Lower lobe of right lung (tissue), 2 donors: ENCODE measurements at regions not wholly inside any gene's neighbourhood (a gene's known extent, or its start where the extent isn't known, plus 50 kb on each side); places are given as distances from the start of the nearest gene placed in this dataset.

Experiments used
- ATAC-seq, 2 donors: fragments of 200-7000 bp; cut with Tn5 transposase; one replicate each; pipeline ENCODE4 v1.9.1; 2020 to 2022; ENCODE audit warnings: mild to moderate bottlenecking in 2 of 2, moderate library complexity in 2 of 2
- DNase-seq: peaks from one replicate; pipeline ENCODE4 v3.0.0-alpha.2; 2020
- H3K27ac ChIP-seq: fragments of 200-600 bp; one replicate; pipeline ENCODE4 v1.8.0; 2022
- H3K27me3 ChIP-seq: fragments of 200-600 bp; one replicate; pipeline ENCODE4 v1.8.0; 2022; ENCODE audit warnings: low read depth
- H3K36me3 ChIP-seq: fragments of 200-600 bp; one replicate; pipeline ENCODE4 v1.8.0; 2022; ENCODE audit warnings: mild to moderate bottlenecking
- H3K4me1 ChIP-seq: fragments of 200-600 bp; one replicate; pipeline ENCODE4 v1.8.0; 2022
- H3K4me3 ChIP-seq: fragments of 200-600 bp; one replicate; pipeline ENCODE4 v1.8.0; 2022; ENCODE audit warnings: mild to moderate bottlenecking
- H3K9me3 ChIP-seq: fragments of 200-600 bp; one replicate; pipeline ENCODE4 v1.8.0; 2022
- intact Hi-C: fragments of 100-400 bp; cut with DNase I; formaldehyde crosslinking; loops from one replicate; pipeline ENCODE4 v1.11.0; 2022
- TF ChIP-seq, protein P1 (sequence below): fragments of 200-600 bp; IDR thresholded peaks from one replicate; pipeline ENCODE4 v1.8.0; 2022; ENCODE audit warnings: antibody characterized with exemption, mild to moderate bottlenecking
- donor health status: DM: no; HTN: yes; CAD: no; lungs with severe emphysema.

DNA sequence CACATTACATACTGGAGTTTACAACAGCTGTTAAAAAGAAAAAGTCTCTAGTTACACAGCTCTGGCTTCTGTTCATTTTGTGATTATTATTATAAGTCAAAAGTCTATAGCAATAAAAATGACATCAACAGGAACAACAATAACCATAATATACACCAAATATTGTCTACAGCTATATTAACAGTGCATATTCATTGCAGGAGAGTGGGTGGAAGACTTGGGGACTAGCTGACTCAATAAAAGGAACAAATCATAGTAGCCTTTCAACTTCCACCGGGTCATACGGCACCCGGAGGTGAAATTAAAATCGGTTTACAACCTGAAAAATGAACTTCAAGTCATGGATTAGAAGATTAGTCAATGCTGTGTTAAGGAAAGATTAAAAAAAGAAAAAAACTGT lies 642.1 kb downstream of the SATB2 start:
- H3K9me3 ChIP-seq, result no peaks in the 10 kb centered on the region
- intact Hi-C loops, result no loop called here
- no peak for DNase-seq
- no peak for ATAC-seq
- TF ChIP-seq, protein P1, sequence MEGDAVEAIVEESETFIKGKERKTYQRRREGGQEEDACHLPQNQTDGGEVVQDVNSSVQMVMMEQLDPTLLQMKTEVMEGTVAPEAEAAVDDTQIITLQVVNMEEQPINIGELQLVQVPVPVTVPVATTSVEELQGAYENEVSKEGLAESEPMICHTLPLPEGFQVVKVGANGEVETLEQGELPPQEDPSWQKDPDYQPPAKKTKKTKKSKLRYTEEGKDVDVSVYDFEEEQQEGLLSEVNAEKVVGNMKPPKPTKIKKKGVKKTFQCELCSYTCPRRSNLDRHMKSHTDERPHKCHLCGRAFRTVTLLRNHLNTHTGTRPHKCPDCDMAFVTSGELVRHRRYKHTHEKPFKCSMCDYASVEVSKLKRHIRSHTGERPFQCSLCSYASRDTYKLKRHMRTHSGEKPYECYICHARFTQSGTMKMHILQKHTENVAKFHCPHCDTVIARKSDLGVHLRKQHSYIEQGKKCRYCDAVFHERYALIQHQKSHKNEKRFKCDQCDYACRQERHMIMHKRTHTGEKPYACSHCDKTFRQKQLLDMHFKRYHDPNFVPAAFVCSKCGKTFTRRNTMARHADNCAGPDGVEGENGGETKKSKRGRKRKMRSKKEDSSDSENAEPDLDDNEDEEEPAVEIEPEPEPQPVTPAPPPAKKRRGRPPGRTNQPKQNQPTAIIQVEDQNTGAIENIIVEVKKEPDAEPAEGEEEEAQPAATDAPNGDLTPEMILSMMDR, result no peak
- no peaks in the 10 kb centered on the region for H3K4me1 ChIP-seq
- no peaks in the 10 kb centered on the region for H3K36me3 ChIP-seq
- no peak overlapping the region for H3K4me3 ChIP-seq
- H3K27me3 ChIP-seq, result no peaks in the 10 kb centered on the region
- no peak overlapping the region for H3K27ac ChIP-seq

DNA sequence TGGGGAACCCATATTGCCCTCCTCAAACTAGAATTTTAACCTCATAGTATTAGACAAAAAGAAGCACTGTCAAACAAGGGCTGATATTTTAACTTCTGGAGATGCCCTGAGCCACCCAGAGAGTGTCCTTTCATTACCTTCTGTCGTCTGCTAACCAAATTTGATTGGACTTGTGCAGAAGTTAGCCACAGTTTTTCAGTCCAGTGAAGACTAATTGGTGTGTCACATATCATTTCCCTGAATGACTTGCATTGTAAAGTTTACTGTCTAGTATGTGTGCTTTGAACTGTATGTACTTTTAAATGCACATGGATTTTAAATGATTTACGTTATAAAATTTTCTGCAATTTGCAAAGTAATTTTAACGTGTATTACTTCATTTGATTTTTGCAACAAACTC lies 646.5 kb downstream of the SATB2 start:
- Histone ChIP-seq H3K4me3 (no peak overlapping the region), H3K4me1 (no peaks in the 10 kb centered on the region), H3K9me3 (no peaks in the 10 kb centered on the region), H3K27ac (no peak overlapping the region), H3K27me3 (no peaks in the 10 kb centered on the region), H3K36me3 (no peaks in the 10 kb centered on the region)
- TF ChIP-seq, protein P1, result no peak
- ATAC-seq (no peak), DNase-seq (no peak)
- intact Hi-C loops, result no loop called here

DNA sequence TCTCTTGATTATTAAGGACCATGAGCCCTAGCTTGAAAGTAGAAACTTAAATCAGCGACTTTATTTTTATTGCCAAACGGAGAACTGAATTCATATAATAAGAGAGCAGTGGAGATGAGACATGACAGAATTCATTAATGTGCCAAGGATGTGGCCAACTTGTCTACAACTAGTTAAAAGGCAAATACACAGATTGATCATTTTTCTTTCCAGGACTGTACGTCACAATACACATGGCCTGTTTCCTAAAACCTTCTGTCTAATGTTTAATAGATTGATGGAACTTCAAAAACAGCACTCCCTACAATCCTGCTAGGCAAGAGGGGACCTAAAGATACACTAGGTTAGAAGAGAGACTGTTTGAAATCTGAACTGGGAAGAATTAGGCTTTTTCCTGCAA lies 647.8 kb downstream of the SATB2 start:
- intact Hi-C loops, result no loop called here
- no peak overlapping the region for H3K4me3 ChIP-seq
- no peaks in the 10 kb centered on the region for H3K36me3 ChIP-seq
- no peaks in the 10 kb centered on the region for H3K27me3 ChIP-seq
- no peaks in the 10 kb centered on the region for H3K9me3 ChIP-seq
- no peak for ATAC-seq
- DNase-seq, result no peak
- TF ChIP-seq, protein P1, result no peak
- H3K27ac ChIP-seq, result no peak overlapping the region
- no peaks in the 10 kb centered on the region for H3K4me1 ChIP-seq

DNA sequence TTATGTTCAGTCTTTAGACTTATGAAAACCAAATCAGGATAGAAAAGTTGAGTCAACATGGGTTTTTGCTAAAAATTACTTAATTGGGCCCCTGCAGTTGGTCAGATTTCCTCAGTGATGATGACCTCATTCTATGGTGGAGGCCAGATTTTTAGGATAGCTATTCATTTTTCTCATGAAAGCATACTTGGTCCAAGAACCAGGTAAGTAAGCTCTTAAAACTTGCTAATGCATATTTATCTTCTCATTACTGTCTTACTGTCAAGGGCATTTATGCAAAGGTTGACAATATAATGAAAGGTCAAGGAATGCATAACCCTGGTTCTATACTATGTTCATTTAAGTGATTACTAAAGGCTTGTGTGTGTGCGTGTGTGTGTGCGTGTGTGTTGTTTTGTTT lies 650.6 kb downstream of the SATB2 start:
- H3K36me3 ChIP-seq, result no peaks in the 10 kb centered on the region
- H3K4me1 ChIP-seq, result no peaks in the 10 kb centered on the region
- no peak overlapping the region for H3K4me3 ChIP-seq
- no peaks in the 10 kb centered on the region for H3K9me3 ChIP-seq
- TF ChIP-seq, protein P1, result no peak
- ATAC-seq (no peak), DNase-seq (no peak)
- intact Hi-C loops, result no loop called here
- H3K27ac ChIP-seq, result no peak overlapping the region
- H3K27me3 ChIP-seq, result no peaks in the 10 kb centered on the region

DNA sequence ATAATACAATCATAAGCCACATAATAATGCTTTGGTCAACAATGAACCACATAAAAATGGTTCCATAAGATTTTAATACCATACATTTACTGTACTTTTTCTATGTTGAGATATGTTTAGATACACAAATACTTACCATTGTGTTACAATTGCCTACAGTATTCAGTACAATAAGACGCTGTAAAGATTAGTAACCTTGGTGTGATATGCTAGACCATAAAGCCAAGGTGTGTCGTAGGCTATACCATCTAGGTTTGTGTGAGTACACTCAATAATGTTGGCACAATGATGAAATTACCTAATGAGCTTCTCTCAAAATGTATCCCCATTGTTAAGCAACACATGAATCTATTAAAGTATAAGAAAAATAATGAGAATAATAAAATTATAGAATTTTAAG lies 662.3 kb downstream of the SATB2 start:
- no peak overlapping the region for H3K27ac ChIP-seq
- intact Hi-C loops, result no loop called here
- H3K4me3 ChIP-seq, result no peak overlapping the region
- H3K27me3 ChIP-seq, result no peaks in the 10 kb centered on the region
- H3K36me3 ChIP-seq, result no peaks in the 10 kb centered on the region
- H3K9me3 ChIP-seq, result no peaks in the 10 kb centered on the region
- H3K4me1 ChIP-seq, result no peaks in the 10 kb centered on the region
- ATAC-seq (no peak), DNase-seq (no peak)
- TF ChIP-seq, protein P1, result no peak

DNA sequence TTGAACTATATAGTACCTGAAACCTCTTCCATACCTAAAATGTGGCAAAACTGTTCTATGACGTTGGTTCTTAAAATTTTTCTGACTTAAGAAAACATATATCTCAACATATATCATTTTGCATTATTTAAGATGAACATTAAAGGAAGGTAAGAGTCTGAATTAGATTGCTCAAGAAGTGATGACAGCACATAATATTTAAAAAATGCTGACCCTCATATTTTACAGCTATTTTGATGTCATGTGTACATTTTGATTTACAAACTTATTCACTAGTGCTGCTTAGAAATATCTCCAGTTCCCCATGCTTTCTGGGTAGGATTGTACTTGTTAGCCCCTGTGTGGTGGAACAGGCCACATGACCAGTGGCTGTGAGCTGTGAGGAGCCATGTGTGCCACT lies 666.1 kb downstream of the SATB2 start:
- Histone ChIP-seq H3K27me3 (no peaks in the 10 kb centered on the region), H3K27ac (no peak overlapping the region), H3K4me1 (no peaks in the 10 kb centered on the region), H3K4me3 (no peak overlapping the region), H3K36me3 (no peaks in the 10 kb centered on the region), H3K9me3 (no peaks in the 10 kb centered on the region)
- TF ChIP-seq, protein P1, result no peak
- no peak for ATAC-seq
- intact Hi-C loops, result no loop called here
- no peak for DNase-seq
